ENCODE measurements at regions not wholly inside any gene's neighbourhood (a gene's known extent, or its start where the extent isn't known, plus 50 kb on each side); places are given as distances from the start of the nearest gene placed in this dataset.
"Not testable (repeated sequence)": the region's sequence is repeated elsewhere in the genome, so short reads cannot be mapped to it uniquely, and the experiment has no call there.

GRCh38 chr12:88868050-88868449 is 287.8 kb upstream of the KITLG start:
- DNase-seq = no peak

- DNase-seq = no peak
These were observed 287.2 kb upstream of the KITLG start for GRCh38 chr12:88867510-88867909.

- no peak for DNase-seq
These were observed 286.6 kb upstream of the KITLG start for GRCh38 chr12:88866881-88867280.

- no peak for DNase-seq
These were observed 285.3 kb upstream of the KITLG start for GRCh38 chr12:88865537-88865936.

- no peak for DNase-seq
These were observed 280.6 kb upstream of the KITLG start for GRCh38 chr12:88860851-88861250.

- no peak for DNase-seq
These were observed 275.9 kb upstream of the KITLG start for GRCh38 chr12:88856201-88856600.

GRCh38 chr12:88855301-88855700 is 275.0 kb upstream of the KITLG start:
- no peak for DNase-seq

- no peak for DNase-seq
These were observed 274.0 kb upstream of the KITLG start for GRCh38 chr12:88854260-88854659.

- DNase-seq = not testable (repeated sequence)
These were observed 267.0 kb upstream of the KITLG start for GRCh38 chr12:88847246-88847645.

GRCh38 chr12:88844426-88844825 is 264.2 kb upstream of the KITLG start:
- DNase-seq = no peak

GRCh38 chr12:88842314-88842713 is 262.0 kb upstream of the KITLG start:
- no peak for DNase-seq

- DNase-seq = no peak
These were observed 259.2 kb upstream of the KITLG start for GRCh38 chr12:88839486-88839885.

- DNase-seq = no peak
These were observed 255.9 kb upstream of the KITLG start for GRCh38 chr12:88836156-88836555.

GRCh38 chr12:88834226-88834625 is 254.0 kb upstream of the KITLG start:
- DNase-seq = no peak

- DNase-seq = no peak
These were observed 253.4 kb upstream of the KITLG start for GRCh38 chr12:88833641-88834116.

GRCh38 chr12:88828537-88828936 is 248.3 kb upstream of the KITLG start:
- not testable (repeated sequence) for DNase-seq

GRCh38 chr12:88820012-88820411 is 239.7 kb upstream of the KITLG start:
- DNase-seq = no peak

- DNase-seq = no peak
These were observed 235.9 kb upstream of the KITLG start for GRCh38 chr12:88816201-88816600.

- DNase-seq = no peak
These were observed 234.5 kb upstream of the KITLG start for GRCh38 chr12:88814779-88815178.

- DNase-seq = no peak
These were observed 232.3 kb upstream of the KITLG start for GRCh38 chr12:88812610-88813009.

GRCh38 chr12:88810806-88811205 is 230.5 kb upstream of the KITLG start:
- DNase-seq = no peak

GRCh38 chr12:88809841-88810240 is 229.6 kb upstream of the KITLG start:
- not testable (repeated sequence) for DNase-seq

- DNase-seq = no peak
These were observed 225.4 kb upstream of the KITLG start for GRCh38 chr12:88805692-88806091.

GRCh38 chr12:88805286-88805685 is 225.0 kb upstream of the KITLG start:
- DNase-seq = no peak

GRCh38 chr12:88802096-88802706 is 221.9 kb upstream of the KITLG start:
- DNase-seq = no peak

Data from NCI-H1694 treated with DMSO at 0.1 percent for 48 hours (cell line).